ENCODE measurements at regions not wholly inside any gene's neighbourhood (a gene's known extent, or its start where the extent isn't known, plus 50 kb on each side); places are given as distances from the start of the nearest gene placed in this dataset.

DNA sequence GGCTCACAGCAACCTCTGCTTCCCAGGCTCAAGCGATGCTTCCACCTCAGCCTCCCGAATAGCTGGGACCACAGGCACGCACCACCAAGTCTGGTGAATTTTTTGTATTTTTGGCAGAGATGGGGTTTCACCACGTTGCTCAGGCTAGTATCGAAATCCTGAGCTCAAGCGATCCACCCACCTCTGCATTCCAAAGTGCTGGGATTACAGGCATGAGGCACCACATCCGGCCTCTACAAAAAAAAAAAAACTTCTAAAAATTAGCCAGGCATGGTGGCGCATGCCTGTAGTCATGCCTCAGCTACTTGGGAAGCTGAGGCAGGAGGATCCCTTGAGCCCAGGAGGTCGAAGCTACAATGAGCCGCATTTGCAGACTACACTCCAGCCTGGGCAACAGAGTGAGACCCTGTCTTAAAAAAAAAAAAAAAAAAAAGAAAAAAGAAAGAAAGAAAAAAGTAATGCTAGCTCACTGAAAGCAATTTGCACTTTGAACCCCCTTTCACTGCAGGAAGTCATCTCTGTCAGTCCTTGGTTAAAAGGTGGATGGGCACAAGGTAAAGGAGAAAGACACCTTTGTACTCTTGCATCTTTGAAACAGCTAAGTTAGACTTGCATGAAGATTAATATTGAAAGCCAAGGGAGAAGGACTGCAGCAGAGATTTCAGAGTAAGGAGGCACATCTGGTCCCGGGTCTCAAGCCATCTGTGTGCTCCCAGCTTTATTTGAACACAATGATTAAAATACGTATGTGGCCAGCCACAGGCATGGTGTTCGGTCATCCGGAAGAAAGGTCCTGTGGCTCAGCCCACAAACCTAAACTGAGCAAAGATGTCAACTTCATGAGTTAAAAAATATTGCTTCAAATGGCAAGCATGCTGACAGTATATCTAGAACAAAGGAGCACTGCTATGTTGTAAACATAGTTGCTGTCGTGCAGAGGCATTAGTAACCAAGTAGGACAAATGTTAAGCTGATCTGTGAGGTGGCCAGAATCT, 103.8 kb upstream of the HMGA2 start:
- H3K27ac ChIP-seq, result no peak overlapping the region
- DNase-seq, result no peak
- peaks cover 0 to 4% of the 10 kb centered on the region in 2 donors for H3K27me3 ChIP-seq
- intact Hi-C loops (cut with DNase I; ENCODE audit: low total_unique reads), result no loop called here
- no peak overlapping the region for H3K4me3 ChIP-seq
- no peaks in the 10 kb centered on the region for H3K4me1 ChIP-seq
- no peaks in the 10 kb centered on the region for H3K9me3 ChIP-seq
- H3K36me3 ChIP-seq, result no peaks in the 10 kb centered on the region
- TF ChIP-seq POLR2A (IDR thresholded peaks at IDR 0.05), result no peak
- TF ChIP-seq, protein P1, sequence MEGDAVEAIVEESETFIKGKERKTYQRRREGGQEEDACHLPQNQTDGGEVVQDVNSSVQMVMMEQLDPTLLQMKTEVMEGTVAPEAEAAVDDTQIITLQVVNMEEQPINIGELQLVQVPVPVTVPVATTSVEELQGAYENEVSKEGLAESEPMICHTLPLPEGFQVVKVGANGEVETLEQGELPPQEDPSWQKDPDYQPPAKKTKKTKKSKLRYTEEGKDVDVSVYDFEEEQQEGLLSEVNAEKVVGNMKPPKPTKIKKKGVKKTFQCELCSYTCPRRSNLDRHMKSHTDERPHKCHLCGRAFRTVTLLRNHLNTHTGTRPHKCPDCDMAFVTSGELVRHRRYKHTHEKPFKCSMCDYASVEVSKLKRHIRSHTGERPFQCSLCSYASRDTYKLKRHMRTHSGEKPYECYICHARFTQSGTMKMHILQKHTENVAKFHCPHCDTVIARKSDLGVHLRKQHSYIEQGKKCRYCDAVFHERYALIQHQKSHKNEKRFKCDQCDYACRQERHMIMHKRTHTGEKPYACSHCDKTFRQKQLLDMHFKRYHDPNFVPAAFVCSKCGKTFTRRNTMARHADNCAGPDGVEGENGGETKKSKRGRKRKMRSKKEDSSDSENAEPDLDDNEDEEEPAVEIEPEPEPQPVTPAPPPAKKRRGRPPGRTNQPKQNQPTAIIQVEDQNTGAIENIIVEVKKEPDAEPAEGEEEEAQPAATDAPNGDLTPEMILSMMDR (IDR thresholded peaks at IDR 0.05), result no peak

DNA sequence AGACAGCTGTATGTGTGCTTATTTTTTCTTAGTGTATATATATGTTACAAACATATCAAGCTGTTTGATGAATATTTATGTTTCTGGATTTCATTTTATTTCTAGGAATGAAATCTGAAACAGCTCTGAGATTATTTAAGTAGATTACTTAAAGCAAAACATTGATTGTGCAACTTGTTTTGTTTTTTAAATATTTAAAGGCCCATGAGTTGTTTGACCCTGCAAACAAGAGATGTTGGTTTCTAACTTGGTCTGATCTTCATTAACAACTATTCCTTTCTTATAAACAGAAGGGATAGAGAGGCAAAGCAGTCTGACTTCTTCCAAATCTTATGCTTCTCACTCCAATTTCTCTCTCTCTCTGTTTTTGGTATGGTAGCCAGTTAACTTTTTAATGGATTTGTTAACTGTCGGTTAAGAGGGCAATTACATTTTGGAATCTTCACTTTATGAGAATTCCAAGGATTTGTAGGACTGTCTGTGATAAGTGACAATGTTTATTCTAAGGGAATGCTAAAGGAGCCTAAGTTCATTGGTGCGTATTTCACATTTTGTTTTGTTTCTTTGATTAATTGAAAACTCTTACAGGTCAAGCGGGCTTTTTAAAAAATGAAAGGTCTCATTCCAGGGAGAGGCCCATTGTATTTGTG, 102.6 kb upstream of the HMGA2 start:
- TF ChIP-seq, protein P1 (IDR thresholded peaks at IDR 0.05), result no peak
- no peak for TF ChIP-seq POLR2A (IDR thresholded peaks at IDR 0.05)
- no peak overlapping the region for H3K4me3 ChIP-seq
- no peak overlapping the region for H3K27ac ChIP-seq
- peaks cover 0 to 4% of the 10 kb centered on the region in 2 donors for H3K27me3 ChIP-seq
- no peak for DNase-seq
- no peaks in the 10 kb centered on the region for H3K36me3 ChIP-seq
- H3K9me3 ChIP-seq, result no peaks in the 10 kb centered on the region
- intact Hi-C loops (cut with DNase I; ENCODE audit: low total_unique reads), result no loop called here
- no peaks in the 10 kb centered on the region for H3K4me1 ChIP-seq

DNA sequence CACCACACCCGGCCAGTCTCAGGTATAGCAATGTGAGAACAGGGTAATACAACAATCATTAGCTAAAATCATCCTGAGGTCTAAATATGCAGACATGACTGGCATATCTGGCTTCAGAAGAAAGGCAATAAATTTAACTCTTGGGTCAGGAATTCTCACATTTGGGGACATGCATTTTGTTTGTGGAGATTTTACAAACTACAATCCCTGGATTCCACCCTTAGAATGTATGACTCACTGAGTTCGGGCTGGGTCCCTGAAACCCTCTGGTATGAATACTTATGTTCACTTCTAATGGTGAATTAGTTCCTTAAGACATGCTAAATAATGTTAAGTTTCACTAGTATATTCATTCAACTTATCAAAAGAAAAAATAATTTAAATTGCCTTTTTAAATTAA, 98.9 kb upstream of the HMGA2 start:
- peaks cover 0 to 34% of the 10 kb centered on the region in 2 donors for H3K27me3 ChIP-seq
- TF ChIP-seq, protein P1 (IDR thresholded peaks at IDR 0.05), result no peak
- TF ChIP-seq POLR2A (IDR thresholded peaks at IDR 0.05), result no peak
- intact Hi-C loops (cut with DNase I; ENCODE audit: low total_unique reads), result no loop called here

GRCh38 chr12:65728455-65728847, 95.8 kb upstream of the HMGA2 start:
- intact Hi-C loops (cut with DNase I; ENCODE audit: low total_unique reads), result no loop called here
- H3K4me3 ChIP-seq, result no peak overlapping the region

More for the DNA sequence above, 98.9 kb upstream of the HMGA2 start:
- H3K4me1 ChIP-seq, result no peaks in the 10 kb centered on the region
- H3K36me3 ChIP-seq, result no peaks in the 10 kb centered on the region
- no peak overlapping the region for H3K27ac ChIP-seq
- H3K4me3 ChIP-seq, result no peak overlapping the region
- no peak for DNase-seq
- H3K9me3 ChIP-seq, result no peaks in the 10 kb centered on the region

More at GRCh38 chr12:65728455-65728847, 95.8 kb upstream of the HMGA2 start:
- H3K9me3 ChIP-seq, result no peaks in the 10 kb centered on the region
- H3K36me3 ChIP-seq, result no peaks in the 10 kb centered on the region
- TF ChIP-seq POLR2A (IDR thresholded peaks at IDR 0.05), result no peak
- TF ChIP-seq, protein P1 (IDR thresholded peaks at IDR 0.05), result no peak
- H3K27me3 ChIP-seq, result peaks cover 0 to 34% of the 10 kb centered on the region in 2 donors
- no peaks in the 10 kb centered on the region for H3K4me1 ChIP-seq
- no peak overlapping the region for H3K27ac ChIP-seq
- DNase-seq, result no peak

Measured in uterus (tissue), 3 donors.